ENCODE measurements at regions not wholly inside any gene's neighbourhood (a gene's known extent, or its start where the extent isn't known, plus 50 kb on each side); places are given as distances from the start of the nearest gene placed in this dataset.

DNA sequence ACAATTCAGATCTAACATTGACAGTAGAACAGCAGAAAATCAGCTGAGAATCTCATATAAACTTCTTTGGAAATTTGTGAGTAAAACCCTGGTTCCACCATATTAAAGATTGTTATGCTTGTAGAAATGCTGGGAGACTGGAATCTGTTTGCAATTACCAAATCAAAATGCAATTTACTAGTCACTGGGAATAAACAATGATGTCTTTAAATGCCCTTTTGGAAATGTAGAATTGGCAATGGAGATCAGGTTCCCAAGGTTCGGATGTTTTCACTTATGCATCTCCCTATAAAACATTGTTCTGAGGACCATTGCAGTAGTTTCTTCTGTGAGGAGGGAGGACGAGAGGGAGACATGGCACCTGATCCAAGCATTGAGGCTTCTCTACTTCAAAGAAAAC, 384.4 kb downstream of the TMEM167A start:
- H3K36me3 Mint-ChIP-seq (ENCODE audit: low read depth): no peaks in the 10 kb centered on the region
- H3K4me1 Mint-ChIP-seq (ENCODE audit: low read depth): peaks cover 2% of the 10 kb centered on the region
- no peaks in the 10 kb centered on the region for H3K9me3 Mint-ChIP-seq (ENCODE audit: low read depth)
- no peak for DNase-seq (ENCODE audit: low spot score)
- TF ChIP-seq, protein P1, sequence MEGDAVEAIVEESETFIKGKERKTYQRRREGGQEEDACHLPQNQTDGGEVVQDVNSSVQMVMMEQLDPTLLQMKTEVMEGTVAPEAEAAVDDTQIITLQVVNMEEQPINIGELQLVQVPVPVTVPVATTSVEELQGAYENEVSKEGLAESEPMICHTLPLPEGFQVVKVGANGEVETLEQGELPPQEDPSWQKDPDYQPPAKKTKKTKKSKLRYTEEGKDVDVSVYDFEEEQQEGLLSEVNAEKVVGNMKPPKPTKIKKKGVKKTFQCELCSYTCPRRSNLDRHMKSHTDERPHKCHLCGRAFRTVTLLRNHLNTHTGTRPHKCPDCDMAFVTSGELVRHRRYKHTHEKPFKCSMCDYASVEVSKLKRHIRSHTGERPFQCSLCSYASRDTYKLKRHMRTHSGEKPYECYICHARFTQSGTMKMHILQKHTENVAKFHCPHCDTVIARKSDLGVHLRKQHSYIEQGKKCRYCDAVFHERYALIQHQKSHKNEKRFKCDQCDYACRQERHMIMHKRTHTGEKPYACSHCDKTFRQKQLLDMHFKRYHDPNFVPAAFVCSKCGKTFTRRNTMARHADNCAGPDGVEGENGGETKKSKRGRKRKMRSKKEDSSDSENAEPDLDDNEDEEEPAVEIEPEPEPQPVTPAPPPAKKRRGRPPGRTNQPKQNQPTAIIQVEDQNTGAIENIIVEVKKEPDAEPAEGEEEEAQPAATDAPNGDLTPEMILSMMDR (IDR thresholded peaks at IDR 0.05): no peak
- H3K4me3 Mint-ChIP-seq (ENCODE audit: unreplicated experiment): no peak overlapping the region
- no peak overlapping the region for H3K27ac Mint-ChIP-seq (ENCODE audit: unreplicated experiment)
- H3K27me3 Mint-ChIP-seq (ENCODE audit: low read depth): no peaks in the 10 kb centered on the region

DNA sequence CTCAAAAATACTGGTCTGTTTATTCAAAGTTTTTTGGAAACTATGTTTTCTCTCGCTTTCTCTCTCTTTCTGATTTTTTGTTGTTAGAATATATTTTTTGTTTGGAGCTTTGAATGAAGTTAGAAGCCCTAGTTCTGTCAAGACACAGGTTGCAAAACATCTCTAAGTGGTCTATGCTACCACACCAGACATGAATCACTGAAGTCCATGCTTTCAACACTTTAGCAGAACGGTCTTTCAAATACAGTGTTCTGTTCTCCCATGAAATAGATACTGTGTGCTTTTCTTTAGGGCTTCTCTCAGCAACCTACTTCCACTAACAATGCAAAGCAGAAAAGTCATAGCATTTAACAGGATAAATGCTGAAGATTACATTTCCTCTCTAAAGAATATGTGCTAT, 392.5 kb downstream of the TMEM167A start:
- Mint-ChIP-seq H3K9me3 (ENCODE audit: low read depth) (peaks cover 5% of the 10 kb centered on the region), H3K27ac (ENCODE audit: unreplicated experiment) (no peak overlapping the region), H3K4me1 (ENCODE audit: low read depth) (no peaks in the 10 kb centered on the region), H3K27me3 (ENCODE audit: low read depth) (no peaks in the 10 kb centered on the region), H3K4me3 (ENCODE audit: unreplicated experiment) (no peak overlapping the region), H3K36me3 (ENCODE audit: low read depth) (no peaks in the 10 kb centered on the region)
- DNase-seq (ENCODE audit: low spot score): no peak
- TF ChIP-seq, protein P1 (IDR thresholded peaks at IDR 0.05): no peak

DNA sequence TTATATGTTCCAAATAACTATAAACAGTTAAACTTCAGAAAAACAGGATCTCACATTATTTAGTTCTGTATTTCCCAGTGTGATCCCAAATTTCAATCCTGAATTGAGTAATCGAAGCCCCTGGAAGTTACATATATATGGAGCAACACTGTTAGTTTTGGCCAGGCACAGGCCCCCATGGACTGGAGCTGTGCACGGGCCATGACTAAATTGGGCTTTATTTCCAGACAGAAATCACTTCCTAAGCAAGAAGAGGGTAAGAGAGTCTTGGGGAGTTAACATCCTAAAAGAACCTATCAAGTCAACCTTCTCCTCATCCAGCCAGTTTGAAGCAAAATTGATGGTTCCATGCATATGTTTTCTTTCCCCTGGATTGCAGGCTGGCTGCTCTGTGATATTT, 393.0 kb downstream of the TMEM167A start:
- Mint-ChIP-seq H3K27ac (ENCODE audit: unreplicated experiment) (no peak overlapping the region), H3K4me1 (ENCODE audit: low read depth) (no peaks in the 10 kb centered on the region), H3K9me3 (ENCODE audit: low read depth) (peaks cover 5% of the 10 kb centered on the region), H3K4me3 (ENCODE audit: unreplicated experiment) (no peak overlapping the region), H3K27me3 (ENCODE audit: low read depth) (no peaks in the 10 kb centered on the region), H3K36me3 (ENCODE audit: low read depth) (no peaks in the 10 kb centered on the region)
- TF ChIP-seq, protein P1 (IDR thresholded peaks at IDR 0.05): no peak
- DNase-seq (ENCODE audit: low spot score): no peak

DNA sequence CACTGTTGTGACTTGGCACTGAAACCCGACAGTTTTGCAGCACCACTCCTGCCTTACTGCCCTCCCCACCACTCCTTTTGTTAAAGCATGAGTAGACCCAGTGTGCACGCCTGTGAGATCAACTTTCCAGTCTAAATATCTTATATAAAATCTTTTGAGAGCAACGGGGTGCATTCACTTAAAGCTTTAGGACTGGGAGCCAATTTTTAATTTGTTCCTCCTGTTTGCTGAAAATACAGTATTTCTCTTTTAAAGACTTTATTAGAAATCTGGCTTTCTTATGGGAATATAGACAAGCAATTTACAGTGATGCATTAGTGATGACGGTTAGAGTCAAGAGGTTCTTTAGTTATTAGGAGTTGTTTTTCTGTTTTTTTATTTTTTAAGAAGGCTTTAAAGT, 397.5 kb downstream of the TMEM167A start:
- TF ChIP-seq, protein P1 (IDR thresholded peaks at IDR 0.05): no peak
- Mint-ChIP-seq H3K36me3 (ENCODE audit: low read depth) (no peaks in the 10 kb centered on the region), H3K27ac (ENCODE audit: unreplicated experiment) (no peak overlapping the region), H3K27me3 (ENCODE audit: low read depth) (no peaks in the 10 kb centered on the region), H3K4me1 (ENCODE audit: low read depth) (no peaks in the 10 kb centered on the region), H3K9me3 (ENCODE audit: low read depth) (peaks cover 5% of the 10 kb centered on the region), H3K4me3 (ENCODE audit: unreplicated experiment) (no peak overlapping the region)
- DNase-seq (ENCODE audit: low spot score): no peak

DNA sequence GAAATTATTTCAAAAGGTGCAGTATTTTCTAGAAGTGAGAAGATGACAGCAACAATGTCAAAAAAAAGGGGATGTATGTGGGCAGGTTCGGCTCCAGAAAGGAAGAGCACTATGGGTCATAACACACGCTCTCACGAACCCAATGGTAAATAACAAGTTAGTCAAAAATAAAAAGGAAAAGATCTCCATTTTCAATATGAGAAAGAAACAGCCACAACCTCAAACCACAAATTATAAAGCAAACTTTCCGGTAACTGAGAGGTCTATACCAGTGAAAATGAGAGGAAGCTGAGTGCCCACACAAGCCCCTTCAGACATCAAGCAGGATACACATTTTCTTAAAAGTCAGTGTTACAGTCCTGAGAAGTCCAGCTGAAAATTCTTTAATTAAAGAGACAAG, 398.5 kb upstream of the RPS23 start:
- Mint-ChIP-seq H3K36me3 (ENCODE audit: low read depth) (no peaks in the 10 kb centered on the region), H3K27ac (ENCODE audit: unreplicated experiment) (no peak overlapping the region), H3K4me3 (ENCODE audit: unreplicated experiment) (no peak overlapping the region), H3K9me3 (ENCODE audit: low read depth) (peaks cover 1% of the 10 kb centered on the region), H3K4me1 (ENCODE audit: low read depth) (no peaks in the 10 kb centered on the region), H3K27me3 (ENCODE audit: low read depth) (no peaks in the 10 kb centered on the region)
- TF ChIP-seq, protein P1 (IDR thresholded peaks at IDR 0.05): no peak
- DNase-seq (ENCODE audit: low spot score): no peak

All from chondrocyte (in vitro differentiated cells).